ENCODE measurements at regions not wholly inside any gene's neighbourhood (a gene's known extent, or its start where the extent isn't known, plus 50 kb on each side); places are given as distances from the start of the nearest gene placed in this dataset.

DNA sequence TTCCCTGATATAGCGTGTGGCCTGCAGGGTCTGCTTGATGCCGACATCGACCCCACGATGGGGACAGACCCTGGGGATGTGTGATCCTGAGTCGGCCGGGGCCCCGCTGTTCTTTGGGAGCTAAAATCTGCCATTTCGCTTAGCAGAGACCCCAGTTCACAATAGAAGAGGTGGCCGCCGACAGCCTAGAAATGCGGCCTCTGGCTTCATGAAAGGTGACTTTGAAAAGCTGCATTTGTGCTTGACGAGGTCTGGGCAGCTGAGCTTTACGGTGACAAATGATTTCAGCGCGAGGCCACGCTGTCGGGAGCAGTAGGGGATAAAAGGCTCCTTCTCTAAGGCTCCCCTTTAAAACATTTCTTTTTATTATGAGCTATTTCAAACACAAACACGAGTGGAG, 71.7 kb downstream of the RPS6KA4 start:
- TF ChIP-seq EZH2 (IDR thresholded peaks at IDR 0.05; ENCODE audit: insufficient read depth, poor library complexity, severe bottlenecking): no peak
- TF ChIP-seq EZH2phosphoT487 (IDR thresholded peaks at IDR 0.05; ENCODE audit: insufficient read depth, low read depth): no peak
